HG03196 (cell line): ENCODE measurements at regions not wholly inside any gene's neighbourhood (a gene's known extent, or its start where the extent isn't known, plus 50 kb on each side); places are given as distances from the start of the nearest gene placed in this dataset.
"Not testable (repeated sequence)": the region's sequence is repeated elsewhere in the genome, so short reads cannot be mapped to it uniquely, and the experiment has no call there.

Experiments used
- ATAC-seq: cut with Tn5 transposase; IDR thresholded peaks from one replicate; pipeline ENCODE4 v1.9.1; 2021; ENCODE audit not compliant: unreplicated experiment

DNA sequence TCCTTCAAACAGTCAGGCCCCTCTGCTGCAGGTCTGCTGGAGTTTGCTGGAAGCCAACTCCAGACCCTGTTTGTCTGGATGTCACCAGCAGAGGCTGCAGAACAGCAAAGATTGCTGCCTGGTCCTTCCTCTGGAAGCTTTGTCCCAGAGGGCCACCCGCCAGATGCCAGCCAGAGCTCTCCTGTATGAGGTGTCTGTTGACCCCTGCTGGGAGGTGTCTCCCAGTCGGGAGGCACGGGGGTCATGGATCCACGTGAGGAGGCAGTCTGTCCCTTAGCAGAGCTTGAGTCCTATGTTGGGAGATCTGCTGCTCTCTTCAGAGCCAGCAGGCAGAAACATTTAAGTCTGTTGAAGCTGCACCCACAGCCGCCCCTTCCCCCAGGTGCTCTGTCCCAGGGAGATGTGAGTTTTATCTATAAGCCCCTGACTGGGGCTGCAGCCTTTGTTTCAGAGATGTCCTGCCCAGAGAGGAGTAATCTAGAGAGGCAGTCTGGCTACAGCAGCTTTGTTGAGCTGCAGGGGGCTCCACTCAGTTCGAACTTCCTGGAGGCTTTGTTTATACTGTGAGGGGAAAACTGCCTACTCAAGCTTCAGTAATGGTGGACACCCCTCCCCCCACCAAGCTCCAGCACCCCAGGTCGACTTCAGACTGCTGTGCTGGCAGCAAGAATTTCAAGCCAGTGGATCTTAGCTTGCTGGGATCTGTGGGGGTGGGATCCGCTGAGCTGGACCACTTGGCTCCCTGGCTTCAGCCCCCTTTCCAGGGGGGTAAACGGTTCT lies 72.1 kb downstream of the OGFRL1 start:
- not testable (repeated sequence) for ATAC-seq

DNA sequence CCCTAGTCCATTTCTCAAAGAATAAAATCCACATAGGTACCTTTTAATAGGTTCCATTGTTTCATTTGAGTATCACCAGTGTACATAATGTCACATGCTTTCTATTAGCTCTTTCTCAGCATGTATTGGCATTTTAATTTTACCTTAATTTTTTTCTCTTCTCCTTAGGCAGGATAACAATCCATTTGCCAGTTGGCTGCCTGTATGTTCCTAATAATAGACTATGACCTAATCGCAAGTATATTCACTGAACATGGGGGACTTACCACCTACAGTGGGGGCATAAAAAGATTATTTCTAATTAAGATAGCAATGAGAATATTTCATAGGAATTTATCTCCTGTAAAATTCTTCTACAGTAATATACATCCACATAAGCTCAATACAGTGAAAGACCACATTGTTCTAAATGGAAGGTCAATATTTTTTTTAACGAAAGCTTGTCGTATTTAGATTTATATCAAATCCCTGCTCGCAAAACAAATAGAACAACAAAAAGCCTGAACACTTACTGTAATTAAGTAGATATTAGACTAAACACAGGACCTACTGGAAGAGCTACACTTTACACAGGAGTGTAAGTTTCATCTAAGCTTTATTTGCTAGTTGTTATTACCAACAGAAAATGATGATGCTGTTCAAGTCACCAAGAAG lies 76.4 kb downstream of the OGFRL1 start:
- ATAC-seq, result no peak

DNA sequence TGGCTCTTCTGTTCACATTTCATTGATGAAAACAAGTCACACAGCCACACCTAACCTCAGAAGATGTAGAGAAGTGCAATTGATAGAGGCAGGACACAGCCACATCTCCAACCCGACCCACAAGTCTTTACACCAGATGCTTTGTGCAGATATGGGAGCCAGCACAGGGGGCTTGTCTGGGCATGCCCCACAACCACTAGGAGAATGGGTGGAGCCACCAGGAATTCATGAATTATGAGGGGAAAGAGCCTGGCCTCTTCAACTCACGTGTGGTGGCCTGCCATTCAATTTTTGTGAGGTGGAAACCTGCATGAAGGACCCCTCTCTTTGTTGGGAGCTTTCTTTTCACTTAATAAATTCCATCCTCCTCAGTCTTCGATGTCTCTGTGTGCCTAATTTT lies 79.1 kb downstream of the OGFRL1 start:
- no peak for ATAC-seq

DNA sequence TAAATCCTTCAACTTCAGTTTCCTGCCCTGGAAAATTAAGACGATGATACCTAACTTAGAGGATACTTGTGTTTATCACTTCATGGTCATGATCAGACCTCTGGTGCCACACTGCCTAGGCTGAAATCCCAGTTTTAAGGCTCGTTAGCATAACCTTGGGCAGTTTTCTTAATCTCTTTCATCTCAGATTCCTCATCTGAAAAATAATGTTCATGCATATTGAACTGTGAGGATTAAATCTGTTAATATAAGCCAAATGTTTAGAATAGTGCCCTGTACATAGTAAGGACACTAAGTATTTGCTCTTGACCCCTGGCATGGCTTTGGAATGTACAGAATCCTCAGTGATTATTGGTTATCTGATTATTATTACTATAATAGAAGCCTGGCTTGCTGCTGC lies 79.7 kb downstream of the OGFRL1 start:
- ATAC-seq, result no peak

DNA sequence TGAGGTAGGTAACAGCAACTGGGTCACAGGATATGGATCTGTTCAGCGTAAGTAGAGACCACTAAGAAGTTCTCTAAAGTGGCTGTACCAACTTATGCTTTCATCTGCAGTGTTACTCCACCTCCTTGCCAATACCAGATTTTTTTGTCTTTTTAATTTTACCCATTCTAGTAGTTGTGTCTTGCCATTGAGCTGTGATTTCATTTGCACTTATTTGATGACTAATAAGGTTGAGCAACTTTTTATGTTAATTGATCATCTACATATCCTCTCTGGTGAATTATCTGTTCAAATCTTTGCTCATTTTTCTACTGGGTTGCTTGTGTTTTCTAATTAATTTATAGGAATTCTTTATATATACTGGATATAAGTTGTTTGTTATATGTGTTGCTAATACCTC lies 82.9 kb downstream of the OGFRL1 start:
- ATAC-seq, result no peak

DNA sequence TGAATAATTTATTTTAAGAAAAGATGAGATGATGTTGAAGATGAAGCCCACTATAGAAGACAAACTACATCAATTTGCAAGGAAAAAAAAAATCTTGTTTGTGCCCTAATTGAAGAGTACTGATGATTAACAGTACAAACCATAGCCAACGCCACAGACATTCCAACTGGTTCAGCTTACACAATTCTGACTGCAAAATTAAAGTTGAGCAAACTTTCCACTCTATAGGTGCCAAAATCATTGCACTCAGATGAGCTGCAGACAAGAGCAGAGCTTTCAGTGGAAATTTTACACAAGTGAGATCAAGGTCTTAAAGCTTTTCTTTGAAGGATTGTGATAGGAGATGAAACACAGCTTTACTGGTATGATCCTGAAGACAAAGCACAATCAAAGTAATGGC lies 85.3 kb downstream of the OGFRL1 start:
- ATAC-seq, result no peak

DNA sequence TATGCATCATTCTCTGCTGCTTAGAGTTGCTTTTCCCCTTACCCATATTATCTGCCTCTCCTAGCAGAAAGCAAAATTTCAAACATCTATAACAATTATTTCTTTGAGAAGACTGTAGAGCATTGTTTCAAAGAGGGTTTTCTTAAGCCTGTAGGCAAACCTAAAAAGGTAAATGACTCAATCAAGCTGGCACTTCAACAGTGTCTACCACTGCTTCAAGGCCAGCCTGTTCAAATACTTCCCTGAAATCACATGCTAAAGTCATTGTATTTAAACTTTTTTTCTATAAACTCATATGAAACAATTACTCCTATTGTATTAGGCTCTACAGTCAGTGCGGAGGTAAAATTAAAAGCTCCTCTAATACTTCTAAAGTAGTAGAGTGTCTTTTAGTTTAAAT lies 87.1 kb downstream of the OGFRL1 start:
- no peak for ATAC-seq

DNA sequence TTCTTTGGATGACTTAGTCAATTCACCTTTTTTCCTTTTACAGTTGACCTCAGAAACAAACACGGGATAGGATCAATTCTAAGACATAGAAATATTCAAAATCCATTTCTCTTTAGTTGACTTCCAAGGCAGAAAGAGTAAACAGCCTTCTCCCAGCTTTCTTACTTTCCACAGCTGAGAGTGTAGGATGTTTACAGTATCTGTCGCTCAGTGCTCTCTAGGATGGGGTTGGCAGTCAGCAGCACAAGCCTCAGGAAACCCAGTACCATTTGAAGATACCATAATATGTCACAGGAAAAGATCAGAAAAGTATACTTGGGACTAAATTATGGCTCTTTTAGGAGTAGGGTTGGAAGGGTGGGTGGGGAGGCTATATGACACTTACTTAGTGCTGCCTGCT lies 88.2 kb downstream of the OGFRL1 start:
- no peak for ATAC-seq

DNA sequence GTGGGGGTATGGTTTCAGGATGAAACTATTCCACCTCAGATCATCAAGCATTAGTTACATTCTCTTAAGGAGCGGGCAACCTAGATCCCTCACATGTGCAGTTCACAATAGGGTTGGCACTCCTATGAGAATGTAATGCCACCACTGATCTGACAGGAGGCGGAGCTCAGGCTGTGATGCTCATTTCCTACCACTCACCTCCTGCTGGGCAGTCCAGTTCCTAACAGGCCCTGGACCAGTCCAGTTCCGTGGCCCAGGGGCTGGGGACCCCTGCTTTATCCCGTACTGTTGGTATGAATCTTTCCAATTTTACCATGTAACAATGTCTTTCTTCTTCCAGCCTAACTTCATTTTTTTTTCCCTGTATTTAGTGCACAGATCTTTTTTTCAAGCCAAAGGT lies 94.9 kb downstream of the OGFRL1 start:
- ATAC-seq, result no peak

DNA sequence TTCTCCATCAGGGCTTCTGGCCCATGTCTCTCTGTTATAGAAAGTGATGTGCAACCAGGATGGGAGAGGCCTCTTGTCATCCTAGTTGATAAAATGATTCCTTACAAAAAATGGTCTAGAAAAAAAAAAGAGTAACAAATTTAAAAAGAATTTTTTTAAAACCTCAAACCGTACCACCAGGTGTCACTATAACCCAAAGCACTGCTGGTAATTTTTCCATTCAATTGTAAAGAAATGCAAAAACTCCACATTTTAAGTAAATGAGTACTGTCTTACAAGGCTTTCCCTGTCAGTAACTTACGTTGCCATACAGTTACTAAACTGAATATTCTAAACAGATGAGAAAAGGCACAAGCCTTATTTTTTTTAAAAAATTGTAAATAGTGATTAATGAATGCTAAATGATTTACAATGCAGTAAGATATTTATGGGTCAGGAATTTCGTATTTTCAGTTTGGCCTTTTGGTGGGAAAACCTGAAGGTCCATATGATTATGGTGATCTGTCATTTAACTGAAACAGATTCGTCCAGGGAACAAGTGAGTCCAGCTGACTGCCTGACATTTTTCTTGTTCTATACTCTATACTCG lies 95.4 kb downstream of the OGFRL1 start:
- ATAC-seq, result no peak

DNA sequence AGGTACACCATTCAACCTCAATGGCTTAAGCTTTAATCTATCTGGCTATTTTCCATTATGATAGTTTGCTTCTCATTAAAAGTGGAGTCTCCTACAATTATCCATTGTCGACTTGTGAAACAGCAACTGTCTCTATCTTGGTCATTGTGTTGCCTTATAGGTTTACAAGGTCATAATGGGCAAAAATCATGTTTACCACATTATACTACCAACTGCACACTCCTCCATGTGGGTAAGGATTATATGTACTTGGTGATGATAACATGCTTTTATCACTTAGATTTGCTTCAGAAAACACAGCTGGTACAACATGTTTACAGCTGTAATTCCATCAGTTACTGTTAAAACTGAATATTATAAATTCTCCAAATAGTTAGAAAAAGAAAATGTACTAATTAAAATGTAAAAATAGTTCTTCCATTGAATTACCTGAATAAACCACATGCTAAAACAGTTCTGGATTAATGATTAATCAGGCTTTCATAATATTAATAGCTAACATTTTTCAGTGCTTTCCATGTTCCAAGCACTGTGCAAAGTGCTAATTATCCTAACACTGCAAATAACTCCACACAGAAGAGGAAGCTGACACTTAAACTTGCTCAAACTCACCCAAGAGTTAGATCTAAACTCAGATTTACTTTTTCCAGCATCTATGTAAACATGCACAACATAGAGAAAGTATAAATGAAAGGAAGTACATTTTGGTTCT lies 96.7 kb downstream of the OGFRL1 start:
- ATAC-seq, result no peak

DNA sequence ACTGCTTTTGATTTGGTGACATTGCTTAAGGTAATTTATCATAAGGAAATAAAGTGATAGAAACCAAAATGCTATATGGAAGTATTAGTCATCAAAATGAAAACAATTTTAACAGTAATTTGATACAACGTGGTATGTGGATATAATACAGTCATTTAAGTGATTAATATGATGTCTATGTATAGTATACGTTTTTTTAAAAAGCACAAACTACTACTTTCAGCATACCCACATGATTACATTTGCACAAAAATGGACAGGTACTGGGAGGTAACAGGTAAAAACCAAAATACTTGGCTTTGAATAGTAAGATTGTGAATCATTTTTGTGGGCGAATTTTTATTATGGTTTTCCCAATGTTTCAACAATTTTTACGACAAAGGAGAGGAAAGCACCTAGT lies 97.6 kb downstream of the OGFRL1 start:
- ATAC-seq, result no peak

DNA sequence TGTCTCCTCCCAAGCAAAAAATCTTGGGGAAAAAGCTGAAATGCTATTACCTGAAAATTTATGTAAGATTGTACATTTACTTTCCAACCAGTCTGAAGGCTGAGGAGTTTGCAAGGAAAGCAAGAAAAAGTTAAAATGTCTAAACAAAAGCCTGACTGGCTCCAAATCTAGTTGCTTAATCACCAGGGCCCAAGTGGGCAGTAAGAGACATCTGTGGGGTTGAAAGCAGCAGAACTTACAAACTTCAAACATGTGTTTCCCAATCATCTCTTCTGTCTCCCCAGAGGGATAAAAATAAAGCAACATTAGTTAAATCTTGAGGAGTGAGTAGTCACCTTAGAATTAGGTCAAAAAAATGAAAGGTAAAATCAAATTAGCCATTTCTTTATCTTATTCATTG lies 98.6 kb downstream of the OGFRL1 start:
- no peak for ATAC-seq

DNA sequence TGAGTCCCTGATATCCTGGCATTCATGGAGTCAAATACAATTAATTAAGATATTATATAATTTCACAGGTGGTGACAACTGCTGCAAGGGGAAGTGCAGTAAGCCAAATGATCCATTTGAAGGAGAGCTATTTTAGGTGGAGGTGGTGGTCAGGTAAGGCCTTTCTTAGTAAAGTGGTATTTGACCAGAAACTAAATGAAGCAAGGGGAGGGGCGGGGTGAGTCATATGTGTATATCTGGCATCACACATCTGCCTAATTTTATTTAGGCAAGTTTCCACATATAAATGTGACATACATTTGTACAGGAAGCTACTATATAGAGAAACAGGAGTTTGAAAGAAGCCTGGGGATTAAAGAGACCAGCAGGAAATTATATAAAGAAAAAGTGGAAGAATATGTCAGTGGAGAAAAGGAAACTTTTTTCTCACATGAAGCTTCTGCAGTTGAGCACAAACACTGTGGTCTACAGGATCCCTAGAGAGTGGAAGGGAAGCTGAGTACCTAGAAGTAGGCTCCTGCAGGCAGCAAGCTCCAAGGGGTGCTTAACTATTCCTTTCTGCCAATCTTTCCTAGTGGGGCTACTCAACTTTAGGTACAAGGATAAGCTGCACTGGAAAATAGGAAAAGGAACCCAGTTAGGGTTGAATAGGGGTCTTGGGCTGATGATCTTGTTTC lies 99.6 kb downstream of the OGFRL1 start:
- ATAC-seq, result no peak

DNA sequence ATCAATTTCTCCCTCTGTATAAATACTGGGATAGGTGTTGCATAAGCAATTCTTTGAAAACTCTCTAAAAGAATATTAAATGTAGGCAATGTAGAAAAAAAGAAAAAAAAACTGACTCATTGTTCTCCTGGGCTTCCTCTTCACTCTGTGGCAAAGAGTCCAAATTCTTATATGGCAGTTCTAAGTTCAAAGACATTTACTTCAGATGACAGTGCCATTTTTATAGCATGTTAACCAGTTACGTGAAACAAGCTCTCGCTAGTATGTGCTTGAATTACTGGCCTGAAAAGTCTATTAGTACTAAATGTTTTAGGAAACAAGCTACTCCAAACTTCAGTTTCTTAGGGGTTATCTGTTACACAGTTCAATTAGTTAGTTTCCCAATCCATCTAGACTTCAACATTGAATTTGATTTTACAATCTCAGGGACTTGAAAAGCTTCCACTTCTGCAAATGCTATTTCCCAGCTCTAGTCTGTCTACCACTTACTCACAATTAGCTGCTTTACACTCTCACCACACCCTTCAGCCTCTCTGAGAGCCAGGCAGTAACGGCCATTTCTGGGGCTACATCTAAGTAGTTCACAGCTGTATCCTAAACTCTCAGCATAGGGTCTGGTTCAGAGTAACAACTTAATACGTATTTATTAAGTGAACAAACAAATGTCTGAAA lies 100.4 kb downstream of the OGFRL1 start:
- no peak for ATAC-seq

DNA sequence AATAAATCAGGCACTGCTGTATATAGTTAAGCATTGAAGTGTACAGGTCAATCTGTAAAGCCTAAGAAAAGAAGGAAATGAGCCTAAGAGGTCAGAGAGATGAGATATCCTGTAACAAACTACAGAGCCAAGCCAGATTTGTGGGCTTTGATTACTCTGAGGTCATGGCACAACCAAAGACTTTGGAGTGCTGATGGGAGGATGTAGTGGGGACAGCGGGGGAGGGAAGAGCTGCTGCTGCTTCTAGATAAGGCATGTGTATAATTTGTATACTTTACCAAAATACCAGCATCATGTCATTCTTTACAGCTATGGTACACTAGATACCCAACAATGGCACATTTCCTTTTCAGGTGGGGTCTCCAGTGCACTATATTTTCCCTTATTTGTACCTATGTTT lies 102.5 kb downstream of the OGFRL1 start:
- no peak for ATAC-seq

DNA sequence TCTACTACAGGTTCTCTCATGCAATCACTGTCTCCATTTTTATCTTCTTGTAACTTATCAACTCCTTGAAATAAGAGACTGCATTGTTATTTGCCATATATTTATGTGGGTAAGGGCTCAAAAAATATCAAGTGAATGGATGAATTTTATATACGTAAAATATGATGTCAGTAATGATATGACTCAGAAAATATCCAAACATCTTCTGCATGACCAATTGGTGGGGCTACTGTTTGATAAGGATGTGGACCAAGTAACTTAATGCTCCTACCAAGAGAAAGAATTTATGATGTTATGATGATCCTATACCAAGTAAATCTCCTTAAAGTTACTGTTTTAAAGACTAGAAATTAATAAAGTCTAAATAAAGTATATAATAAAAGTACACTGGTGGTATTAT lies 103.7 kb downstream of the OGFRL1 start:
- ATAC-seq, result no peak

DNA sequence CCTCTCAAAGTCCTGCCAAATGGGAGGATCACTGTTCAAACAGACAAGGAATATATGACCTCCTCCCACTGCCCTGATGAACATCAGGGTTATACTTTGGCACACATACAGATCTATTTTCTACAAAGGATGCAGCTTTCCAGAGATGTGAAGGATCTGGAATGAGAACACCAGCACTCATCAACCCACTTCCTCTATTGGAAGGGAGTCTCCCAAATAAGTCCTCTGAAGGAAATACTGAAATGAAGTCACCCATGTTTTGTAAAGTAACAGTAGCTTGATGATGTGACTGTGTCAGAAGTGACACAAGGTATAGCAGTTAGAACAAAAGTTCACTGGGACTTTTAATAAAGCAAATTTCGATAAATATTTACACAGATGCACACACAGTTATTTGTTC lies 104.9 kb downstream of the OGFRL1 start:
- no peak for ATAC-seq

DNA sequence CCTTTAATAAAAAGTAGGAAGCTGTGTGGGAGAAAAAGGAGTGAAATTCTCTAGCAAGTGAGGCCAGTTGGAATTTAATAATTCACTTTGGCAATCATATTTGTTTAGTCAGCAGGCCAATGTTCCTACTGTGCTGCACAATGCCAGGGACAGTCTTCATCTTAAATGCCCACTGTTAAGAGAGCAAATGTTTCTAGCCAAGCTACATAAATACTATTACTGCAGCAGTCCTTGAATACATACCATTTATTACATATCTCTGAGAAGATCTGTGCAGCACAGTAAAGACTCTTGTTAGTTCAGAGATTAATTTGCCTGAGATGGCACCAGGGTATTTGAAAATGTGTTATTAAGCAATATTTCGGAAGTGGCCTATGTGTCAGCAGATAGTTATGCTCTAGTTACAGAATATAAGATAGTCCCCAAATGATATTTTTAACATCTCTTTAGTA lies 105.4 kb downstream of the OGFRL1 start:
- no peak for ATAC-seq

DNA sequence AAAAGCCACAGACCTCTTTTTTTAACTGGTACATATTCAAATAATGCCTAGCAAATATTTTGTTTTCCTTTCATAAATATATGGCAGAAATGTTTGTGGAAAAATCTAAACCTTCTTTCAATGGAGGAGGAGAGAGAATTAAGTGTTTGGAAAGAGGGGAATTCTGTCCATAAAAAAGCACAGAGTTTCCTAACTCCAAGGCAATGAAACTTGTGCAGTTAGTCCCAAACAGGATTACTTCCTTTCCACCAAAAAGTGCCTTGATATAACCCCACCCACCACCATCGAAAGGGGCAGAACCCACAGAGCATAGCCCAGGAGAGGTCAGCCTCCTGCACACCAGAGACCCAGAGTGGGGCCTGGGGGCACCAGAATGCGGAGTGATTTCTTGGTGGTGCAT lies 106.3 kb downstream of the OGFRL1 start:
- ATAC-seq, result no peak
